ENCODE measurements at regions not wholly inside any gene's neighbourhood (a gene's known extent, or its start where the extent isn't known, plus 50 kb on each side); places are given as distances from the start of the nearest gene placed in this dataset.
"Not testable (repeated sequence)": the region's sequence is repeated elsewhere in the genome, so short reads cannot be mapped to it uniquely, and the experiment has no call there.

DNA sequence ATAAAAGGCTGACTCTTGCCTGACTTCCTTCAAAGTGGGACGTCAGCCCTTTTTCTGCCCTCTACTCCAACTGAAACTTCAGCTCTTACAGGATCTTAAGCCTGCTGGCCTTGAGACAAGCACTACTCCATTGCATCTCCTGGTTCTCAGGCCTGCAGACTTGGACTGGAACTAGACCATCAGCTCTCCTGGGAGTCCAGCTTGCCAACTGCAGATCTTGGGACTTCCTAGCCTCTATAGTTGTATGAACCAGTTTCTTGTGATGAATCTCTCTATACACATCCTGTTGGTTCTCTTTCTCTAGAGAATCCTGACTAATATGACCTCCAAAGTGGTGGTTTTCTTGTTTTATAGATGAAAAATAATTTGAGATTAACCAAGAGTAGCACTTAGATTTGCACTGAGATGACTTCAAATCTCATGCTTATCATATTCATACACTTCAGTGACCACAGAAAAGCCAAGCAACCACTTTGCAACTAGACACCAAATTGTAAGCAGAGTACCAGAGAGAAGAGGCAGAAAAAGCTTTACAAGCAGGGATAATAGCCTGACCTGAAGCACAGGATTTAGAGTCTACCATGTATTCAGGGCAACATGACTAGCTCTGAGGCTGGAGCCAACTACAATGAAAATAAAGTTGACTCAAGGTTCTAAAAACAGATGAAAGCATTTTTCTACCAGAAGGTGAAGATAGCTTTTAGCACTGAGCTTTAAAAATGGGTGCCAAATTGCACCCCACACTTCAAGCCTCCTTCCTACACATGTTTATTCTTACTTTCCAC, 661.3 kb upstream of the USP24 start:
- no peak for DNase-seq (ENCODE audit: low read depth)

- DNase-seq (ENCODE audit: low read depth) = no peak
Measured at GRCh38 chr1:55870106-55870505, 654.9 kb upstream of the USP24 start.

GRCh38 chr1:55869065-55869464, 653.9 kb upstream of the USP24 start:
- no peak for DNase-seq (ENCODE audit: low read depth)

GRCh38 chr1:55868026-55868425, 652.9 kb upstream of the USP24 start:
- no peak for DNase-seq (ENCODE audit: low read depth)

DNA sequence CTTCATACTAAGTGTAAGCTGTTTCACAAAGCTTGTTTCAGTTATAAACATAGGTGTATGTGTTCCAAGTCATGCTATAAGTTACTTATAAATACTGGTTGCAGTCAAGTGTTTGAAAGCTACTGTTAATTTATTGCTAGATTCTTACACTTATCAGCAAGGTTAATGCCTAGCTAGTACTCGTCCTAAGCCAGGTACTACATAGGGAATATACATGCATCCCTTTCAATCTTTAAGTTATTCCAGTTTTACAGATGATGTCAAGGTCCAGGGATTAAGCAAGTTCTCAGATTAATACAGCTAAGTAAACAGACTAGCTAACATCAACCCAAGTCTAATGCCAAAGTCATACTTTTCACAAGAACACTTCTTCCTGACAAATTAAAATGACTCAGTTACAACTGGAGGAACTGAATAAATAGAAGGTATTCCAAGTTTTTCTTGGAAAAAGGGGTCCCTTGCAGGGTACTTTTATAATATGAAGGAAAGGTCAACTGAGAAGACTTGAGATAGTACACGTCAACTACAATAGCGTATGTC, 652.2 kb upstream of the USP24 start:
- DNase-seq (ENCODE audit: low read depth) = no peak

- DNase-seq (ENCODE audit: low read depth) = not testable (repeated sequence)
Measured at GRCh38 chr1:55865778-55866177, 650.6 kb upstream of the USP24 start.

DNA sequence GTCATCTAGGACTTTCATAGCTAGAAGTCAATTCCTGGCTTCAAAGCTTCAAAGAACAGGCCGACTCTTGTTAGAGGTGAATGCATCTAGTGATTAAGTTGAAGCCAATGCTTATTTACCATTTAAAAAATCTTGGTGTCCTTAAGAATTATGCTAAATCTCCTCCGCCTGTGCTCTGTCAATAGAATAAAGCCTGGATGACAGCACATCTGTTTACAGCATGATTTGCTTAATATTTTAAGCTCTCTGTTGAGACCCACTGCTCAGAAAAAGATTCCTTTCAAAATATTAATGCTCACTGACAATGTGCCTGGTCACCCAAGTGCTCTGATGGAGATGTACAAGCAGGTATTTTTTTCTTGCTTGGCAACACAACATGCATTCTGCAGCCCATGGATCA, 649.1 kb upstream of the USP24 start:
- no peak for DNase-seq (ENCODE audit: low read depth)

DNA sequence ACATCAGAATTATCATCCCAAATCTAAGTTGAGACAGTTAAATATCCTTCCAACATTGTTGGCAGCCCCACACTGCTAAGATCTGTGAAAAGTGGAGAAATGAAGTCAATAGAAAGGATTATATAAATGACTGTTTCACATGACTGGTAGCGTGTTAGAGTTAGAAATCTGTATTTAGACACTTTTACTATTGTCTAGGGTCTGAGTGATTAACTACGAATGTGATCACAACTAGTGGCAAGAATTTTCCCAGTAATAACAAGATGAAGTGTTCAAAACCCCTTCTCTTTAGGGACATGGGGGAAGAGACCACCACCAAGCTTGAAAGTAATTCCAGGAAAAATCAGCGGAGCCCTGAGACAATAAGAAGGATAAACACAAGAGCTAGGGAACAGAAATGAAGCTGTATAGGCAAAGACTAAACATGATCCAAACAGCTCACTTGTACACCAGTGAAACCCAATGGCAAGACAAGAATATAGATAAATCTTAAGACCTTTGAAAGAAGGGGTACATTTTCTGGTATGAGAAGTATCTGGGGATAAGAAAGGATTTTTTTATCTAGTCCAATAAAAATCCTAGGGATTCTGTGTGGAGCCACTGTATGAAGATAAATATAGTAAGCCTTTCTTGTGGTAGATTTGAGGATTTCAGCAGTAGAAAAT, 646.6 kb upstream of the USP24 start:
- DNase-seq (ENCODE audit: low read depth) = no peak

DNA sequence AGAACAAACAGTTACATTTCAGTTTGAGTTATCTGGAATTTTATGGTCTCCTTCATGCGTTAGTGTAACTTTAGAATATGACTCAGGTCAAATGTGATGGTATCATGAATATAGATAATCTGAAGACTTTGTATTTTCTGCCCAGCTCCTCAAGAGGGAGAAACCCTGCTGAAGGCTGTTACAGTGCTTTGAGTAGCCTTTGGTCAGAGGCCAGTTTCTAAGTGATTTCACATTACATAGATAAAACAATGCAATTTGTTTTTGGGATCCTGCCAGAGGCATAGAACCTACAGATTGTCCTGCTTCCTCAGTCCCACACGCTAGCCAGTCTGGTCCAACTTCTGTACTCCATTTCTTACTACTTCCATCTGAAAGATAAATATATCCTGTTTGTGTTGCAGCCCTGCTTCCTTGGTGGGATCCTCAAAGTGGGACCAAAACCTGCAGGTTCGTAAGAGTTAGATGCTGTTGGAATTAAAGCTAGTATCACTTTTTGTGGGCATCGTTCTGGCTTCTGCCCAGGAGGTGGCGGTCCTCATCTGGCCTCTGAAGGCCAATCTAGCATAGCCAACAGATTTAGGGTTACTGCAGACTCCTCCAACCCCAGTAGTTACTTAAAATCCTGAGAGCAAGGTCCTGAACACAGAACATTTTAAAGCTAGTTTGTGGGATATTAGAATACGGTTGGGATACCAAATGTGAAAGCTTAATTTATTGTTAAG, 645.8 kb upstream of the USP24 start:
- DNase-seq (ENCODE audit: low read depth) = no peak

DNA sequence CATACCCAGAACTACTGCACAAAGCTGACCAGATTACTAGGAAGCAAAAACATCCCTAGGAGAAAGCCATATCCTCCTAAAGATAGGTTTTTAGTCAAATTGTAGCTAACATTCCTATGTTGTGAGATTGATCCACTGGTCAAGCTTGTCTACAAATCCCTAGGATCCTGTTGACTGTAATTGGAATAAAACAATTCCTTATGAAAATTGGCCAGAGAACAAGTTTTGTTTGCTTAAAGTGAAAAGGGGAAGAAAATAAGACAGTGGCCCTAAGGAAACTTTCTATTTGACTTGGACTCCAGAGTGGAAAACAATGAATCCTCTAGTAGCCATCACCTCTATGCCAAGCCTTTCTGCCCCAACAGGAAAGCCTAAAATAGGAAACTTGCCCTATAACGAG, 645.2 kb upstream of the USP24 start:
- no peak for DNase-seq (ENCODE audit: low read depth)

DNA sequence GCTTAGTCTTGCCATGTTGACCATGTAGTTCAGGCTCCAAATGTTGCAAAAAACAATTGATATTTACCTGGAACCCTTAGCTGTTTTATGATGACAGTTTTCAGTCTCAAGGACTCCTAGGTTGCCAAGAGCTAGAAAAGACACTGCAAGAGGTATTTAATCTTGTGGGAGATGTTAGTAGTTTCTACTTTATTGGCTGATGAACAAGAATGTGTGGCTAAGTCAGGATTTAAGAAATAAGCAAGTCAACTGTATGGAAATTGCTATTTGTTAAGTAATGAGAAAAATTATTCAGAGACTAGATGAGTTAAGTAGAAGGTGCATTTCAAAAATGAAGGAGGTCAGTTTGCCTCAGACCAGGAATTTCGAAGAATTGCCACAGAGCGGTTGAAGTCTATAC, 639.7 kb upstream of the USP24 start:
- DNase-seq (ENCODE audit: low read depth) = no peak

- DNase-seq (ENCODE audit: low read depth) = no peak
Measured at GRCh38 chr1:55848906-55849305, 633.7 kb upstream of the USP24 start.

GRCh38 chr1:55846051-55846450, 630.9 kb upstream of the USP24 start:
- DNase-seq (ENCODE audit: low read depth) = no peak

- no peak for DNase-seq (ENCODE audit: low read depth)
Measured at GRCh38 chr1:55844322-55844721, 629.2 kb upstream of the USP24 start.

DNA sequence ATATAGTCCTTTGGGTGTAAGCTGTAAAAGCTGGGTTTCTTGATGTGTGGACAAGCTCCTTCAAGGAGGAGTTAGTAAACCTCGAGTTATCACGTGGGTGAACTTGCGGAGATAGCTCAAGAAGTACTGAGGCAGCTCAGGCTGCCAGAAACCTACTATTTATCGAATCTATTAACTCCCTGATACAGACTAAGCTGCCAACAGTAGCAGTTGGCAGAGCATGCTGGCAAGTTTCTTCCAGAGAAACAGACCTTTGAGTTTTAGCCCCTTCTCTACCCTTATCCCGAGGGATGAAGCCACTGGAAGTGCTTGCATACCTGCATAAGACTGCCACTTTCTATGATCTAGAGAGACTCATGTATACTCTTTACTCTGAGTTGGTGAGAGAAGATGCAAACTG, 624.5 kb upstream of the USP24 start:
- DNase-seq (ENCODE audit: low read depth) = no peak

DNA sequence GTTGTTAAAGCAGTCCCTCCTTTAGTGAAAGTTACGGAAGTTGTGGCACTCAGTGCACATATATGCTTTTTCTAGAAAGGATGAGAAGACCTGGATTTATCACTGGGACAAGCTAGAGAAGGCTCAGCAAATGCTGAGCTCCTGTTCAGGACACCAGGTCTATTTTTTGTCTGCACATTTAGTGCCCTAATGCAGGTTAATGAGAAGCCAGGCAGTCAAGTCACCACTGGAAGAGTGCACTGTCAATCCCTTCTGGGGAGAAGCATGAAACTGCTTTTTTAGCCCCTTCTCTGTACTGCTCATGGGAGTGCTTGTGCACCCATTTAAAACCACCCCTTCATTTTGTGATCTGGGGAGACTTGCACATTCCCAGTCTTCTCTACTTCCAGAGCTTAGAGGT, 624.1 kb upstream of the USP24 start:
- DNase-seq (ENCODE audit: low read depth) = no peak

DNA sequence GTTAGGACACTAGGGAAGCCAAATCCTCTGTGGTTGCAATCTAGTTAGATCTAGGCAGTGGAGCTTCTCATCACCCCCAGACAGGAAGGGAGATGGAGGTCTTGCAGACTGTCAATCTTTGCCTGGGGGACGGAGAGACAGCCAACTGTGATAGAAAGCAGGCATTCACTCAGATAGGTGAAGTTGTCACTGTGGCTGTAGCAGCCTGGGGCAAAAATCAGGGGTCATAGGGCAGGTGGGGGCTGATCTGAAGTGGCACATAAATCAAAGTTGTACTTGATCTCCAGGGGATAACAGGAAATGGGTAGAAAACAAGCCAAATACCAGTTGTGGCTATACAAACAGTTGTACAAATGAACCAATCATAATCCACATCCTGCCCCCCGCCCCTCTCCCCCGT, 620.9 kb upstream of the USP24 start:
- DNase-seq (ENCODE audit: low read depth) = no peak

DNA sequence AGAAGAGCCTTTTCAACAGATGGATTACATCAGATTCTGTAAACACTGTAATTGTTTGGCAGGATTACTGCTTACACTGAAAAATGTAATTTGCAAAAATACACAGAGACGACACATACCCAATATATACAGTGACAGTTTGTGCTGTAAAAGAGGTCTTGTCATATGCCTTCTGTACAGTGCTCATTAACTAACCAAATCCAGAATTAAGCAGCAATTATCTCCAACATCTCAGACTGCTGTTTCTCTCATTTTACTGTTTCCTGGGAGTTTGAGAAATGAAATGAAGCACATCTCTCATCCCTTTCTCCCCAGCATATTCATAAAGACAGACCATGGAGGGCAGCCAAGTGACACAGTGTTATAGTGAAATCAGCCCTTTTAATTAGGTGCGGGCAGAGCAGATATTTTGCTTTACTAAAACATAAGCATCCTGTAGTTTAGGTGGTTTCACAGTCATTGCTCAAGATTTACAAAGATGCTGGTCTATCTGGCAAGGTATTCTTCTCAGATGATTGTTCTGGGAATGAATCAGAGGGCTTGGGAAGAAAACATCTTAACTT, 618.4 kb upstream of the USP24 start:
- DNase-seq (ENCODE audit: low read depth) = no peak

- DNase-seq (ENCODE audit: low read depth) = no peak
Measured at GRCh38 chr1:55831759-55832158, 616.6 kb upstream of the USP24 start.

GRCh38 chr1:55828044-55828443, 612.9 kb upstream of the USP24 start:
- no peak for DNase-seq (ENCODE audit: low read depth)

DNA sequence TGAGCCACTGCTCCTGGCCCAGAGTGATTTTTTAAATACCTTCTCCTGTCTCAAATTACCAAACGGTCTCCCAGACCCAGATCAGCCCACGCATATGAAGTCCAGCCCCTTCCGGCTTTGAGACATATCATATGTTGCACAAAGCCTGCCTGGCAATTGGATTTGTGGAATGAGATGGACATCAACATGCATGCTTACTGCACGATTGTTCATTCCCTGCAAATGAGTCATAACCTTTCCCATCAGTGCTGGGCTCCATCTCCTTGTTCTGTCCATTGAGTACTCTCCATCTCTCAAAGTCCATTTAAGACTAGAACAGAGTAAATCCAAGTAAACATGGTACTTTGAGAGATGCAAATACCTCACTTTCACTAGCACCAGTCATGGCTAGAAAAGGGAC, 612.2 kb upstream of the USP24 start:
- no peak for DNase-seq (ENCODE audit: low read depth)

GRCh38 chr1:55826381-55827080, 611.4 kb upstream of the USP24 start:
- DNase-seq (ENCODE audit: low read depth) = no peak
